K562 (cell line): ENCODE measurements at regions not wholly inside any gene's neighbourhood (a gene's known extent, or its start where the extent isn't known, plus 50 kb on each side); places are given as distances from the start of the nearest gene placed in this dataset.

Source experiments
- ATAC-seq: fragments of 200-7000 bp; cut with Tn5 transposase; 3 replicates; pipeline ENCODE4 v1.9.1; 2020; ENCODE audit warnings: moderate library complexity
- BruUV-seq: library from RNA; stranded (reverse); fragments of 400-500 nt; replicated peaks from 2 replicates; lab custom pipeline; 2021; lab: Mats Ljungman, UMichigan
- CTCF ChIA-PET: fragments of 300-600 bp; formaldehyde crosslinking; extraction: SDS; loops from one replicate; lab custom pipeline; 2021; ENCODE audit warnings: low intra/inter-chr PET ratio; lab: Yijun Ruan, JAX
- POLR2A ChIA-PET: fragments of 300-600, 350-650 bp; sonication (Branson Sonifier 250); formaldehyde crosslinking; extraction: SDS; loops from one replicate; lab custom pipeline; 2021; ENCODE audit warnings: antibody characterized with exemption, inconsistent platforms; lab: Yijun Ruan, JAX
- DNase-seq, 4 experiments: peaks; one replicate each; pipeline versions ENCODE4 v3.0.0 to v3.0.0-alpha.2; 2011 to 2018; ENCODE audit warnings: low spot score in 3 of 4, mixed read lengths in 3 of 4; ENCODE audit errors: extremely low read depth in 1 of 4
- FAIRE-seq: peaks from 2 replicates; lab custom pipeline; 2011; peaks lifted over from hg19 to GRCh38; lab: Jason Lieb, UNC
- H2AFZ ChIP-seq: 2 replicates; pipeline ENCODE4 v1.6.0; 2011; ENCODE audit warnings: low read depth, low read length, control low read depth, inconsistent platforms
- H3K27ac ChIP-seq: fragments of 200-600 bp; 3 replicates; pipeline ENCODE4 v1.8.0; 2011; ENCODE audit warnings: low read depth, mild to moderate bottlenecking, control low read depth, inconsistent platforms, low read length, moderate library complexity, mixed read lengths; ENCODE audit errors: extremely low read depth
- H3K27me3 ChIP-seq, 2 experiments: fragments of 300-600 bp in 1 of 2; 2 replicates in 1 of 2; 3 replicates in 1 of 2; pipeline versions ENCODE4 v1.6.0 to v1.8.0; 2011; ENCODE audit warnings: inconsistent platforms in 2 of 2, low read length in 2 of 2, mild to moderate bottlenecking in 1 of 2, mixed read lengths in 1 of 2, moderate library complexity in 1 of 2; ENCODE audit not compliant: control insufficient read depth in 2 of 2, insufficient read depth in 2 of 2
- H3K36me3 ChIP-seq: fragments of 300-600 bp; 3 replicates; pipeline ENCODE4 v1.8.0; 2011; ENCODE audit warnings: mild to moderate bottlenecking, low read length, inconsistent platforms; ENCODE audit not compliant: control insufficient read depth, insufficient read depth
- H3K4me1 ChIP-seq, 2 experiments: fragments of 200-600 bp in 1 of 2; replicated peaks in 1 of 2; 2 replicates in 1 of 2; 3 replicates in 1 of 2; pipeline versions ENCODE4 v1.5.1 to v1.8.0; 2011; ENCODE audit warnings: inconsistent platforms in 2 of 2, low read length in 2 of 2, mild to moderate bottlenecking in 1 of 2, mixed read lengths in 1 of 2, moderate library complexity in 1 of 2; ENCODE audit not compliant: control insufficient read depth in 2 of 2, insufficient read depth in 2 of 2
- H3K4me2 ChIP-seq: 2 replicates; pipeline ENCODE4 v1.6.1; 2011; ENCODE audit warnings: low read length, control low read depth, inconsistent platforms, mixed read lengths; ENCODE audit not compliant: insufficient read depth
- H3K4me3 ChIP-seq: fragments of 200-600 bp; sonication (generic), shearing (Covaris generic); 2 replicates; pipeline ENCODE4 v1.5.1; 2016; ENCODE audit warnings: control low read depth, inconsistent platforms
- H3K79me2 ChIP-seq: fragments of 200-600 bp; 3 replicates; pipeline ENCODE4 v1.8.0; 2011; ENCODE audit warnings: low read length, inconsistent platforms; ENCODE audit not compliant: control insufficient read depth, insufficient read depth
- H3K9ac ChIP-seq, 2 experiments: 2 replicates each; pipeline versions ENCODE4 v1.6.0 to v1.6.1; 2011; ENCODE audit warnings: low read depth in 2 of 2, low read length in 2 of 2, control low read depth in 1 of 2, inconsistent platforms in 1 of 2, mild to moderate bottlenecking in 1 of 2, mixed read lengths in 1 of 2; ENCODE audit not compliant: insufficient read depth in 1 of 2
- H3K9me1 ChIP-seq: one replicate; pipeline ENCODE4 v1.6.0; 2011; ENCODE audit warnings: inconsistent platforms, mild to moderate bottlenecking, low read length, moderate library complexity; ENCODE audit not compliant: control insufficient read depth, insufficient read depth
- H3K9me3 ChIP-seq: replicated peaks from 2 replicates; pipeline ENCODE4 v1.5.1; 2011; ENCODE audit warnings: low read depth, low read length, inconsistent platforms; ENCODE audit not compliant: control insufficient read depth, insufficient read depth
- H4K20me1 ChIP-seq: replicated peaks from 2 replicates; pipeline ENCODE4 v1.6.1; 2011; ENCODE audit warnings: low read length, inconsistent platforms, mixed read lengths; ENCODE audit not compliant: control insufficient read depth, insufficient read depth
- BRD4 ChIP-seq: fragments of 200-600 bp; sonication (generic); IDR thresholded peaks from 2 replicates; pipeline ENCODE4 v1.6.1; 2017; ENCODE audit warnings: inconsistent platforms
- CEBPG ChIP-seq, 3 experiments: fragments of 200-800 bp in 1 of 3; sonication (Bioruptor generic) in 1 of 3; sonication (generic) in 1 of 3; formaldehyde crosslinking in 1 of 3; IDR thresholded peaks in 2 of 3; conservative IDR thresholded peaks in 1 of 3; 2 replicates each; pipeline versions ENCODE4 v1.6.1 to v1.8.0; 2016 to 2022; ENCODE audit warnings: missing compliant biosample characterization in 2 of 3, missing genetic modification characterization in 2 of 3, mild to moderate bottlenecking in 1 of 3, missing genetic modification reagents in 1 of 3
- TRIM24 ChIP-seq, 2 experiments: fragments of 450-650 bp; IDR thresholded peaks; 2 replicates each; pipeline ENCODE4 v1.6.1; 2016
- ZBTB43 ChIP-seq: sonication (generic); formaldehyde crosslinking; IDR thresholded peaks from 2 replicates; pipeline ENCODE4 v1.8.0; 2023; ENCODE audit warnings: mild to moderate bottlenecking, missing genetic modification reagents
- ZHX1 ChIP-seq: fragments of 150-350 bp; conservative IDR thresholded peaks from 2 replicates; pipeline ENCODE4 v1.6.1; 2014; ENCODE audit warnings: low read length
- ZNF134 ChIP-seq: fragments of 250-450 bp; sonication (Bioruptor Pico); conservative IDR thresholded peaks from 2 replicates; pipeline ENCODE4 v1.4.0; 2020
- ZNF324 ChIP-seq: fragments of 250-450 bp; sonication (Bioruptor Pico); IDR thresholded peaks from 2 replicates; pipeline ENCODE4 v1.4.0; 2020; ENCODE audit warnings: mild to moderate bottlenecking
- WGBS: fragments of 100-300 bp; shearing (Covaris generic); methylation state at CpG from one replicate; pipeline ENCODE4 v1.1.6; 2016; ENCODE audit warnings: low coverage, mixed read lengths; ENCODE audit not compliant: insufficient coverage; ENCODE audit errors: missing lambda C conversion rate; 5-methylcytosine and 5-hydroxymethylcytosine counted together
- in situ Hi-C: fragments of 300-500 bp; cut with MboI; formaldehyde crosslinking; loops from 4 replicates; pipeline ENCODE4 v1.15.0; 2018; ENCODE audit warnings: inconsistent platforms, mixed read lengths
- intact Hi-C: fragments of 100-400 bp; cut with micrococcal nuclease; formaldehyde crosslinking; loops from 2 replicates; pipeline ENCODE4 v1.14.2; 2022

- H3K79me2 ChIP-seq, result no peaks in the 10 kb centered on the region
- BruUV-seq, result no TSS peak
- no peaks in the 10 kb centered on the region for H3K9me1 ChIP-seq
- WGBS, result 0% methylated on average over 1 of the region's 1 CpG
- H3K27me3 ChIP-seq, result no peaks in the 10 kb centered on the region
- H3K9ac ChIP-seq, result no peak overlapping the region
- no peaks in the 10 kb centered on the region for H3K4me1 ChIP-seq
- H4K20me1 ChIP-seq, result no peaks in the 10 kb centered on the region
- no peak for FAIRE-seq
- intact Hi-C loops (no loop called here), in situ Hi-C loops (no loop called here)
- DNase-seq, result no peak
- H3K4me3 ChIP-seq, result no peak overlapping the region
- no peaks in the 10 kb centered on the region for H3K36me3 ChIP-seq
- TF ChIP-seq ZNF324 (CRISPR knock-in tag) (no peak), TRIM24 (IDR thresholded peaks at IDR 0.05) (peak in 1 of 2 experiments; percentile 19; a peak in 1 of 4 replicates), BRD4 (no peak), CEBPG (CRISPR knock-in tag; IDR thresholded peaks at IDR 0.05) (no peak), CEBPG (tag; conservative IDR thresholded peaks at IDR 0.05 in 1 of 2, IDR thresholded peaks at IDR 0.05 in 1 of 2) (peak in 1 of 2 experiments; percentile 76; a peak in 2 of 4 replicates)
- TF ChIP-seq, all 486 proteins: peak for 2
- Histone ChIP-seq H3K9me3 (no peaks in the 10 kb centered on the region), H3K27ac (no peak overlapping the region), H2AFZ (no peak overlapping the region), H3K4me2 (no peak overlapping the region)
- ChIA-PET POLR2A (interaction anchor here (0.7 kb wide), 1 partner anchor 24 kb away, joined by 3 read pairs; no protein-coding TSS in a partner anchor), CTCF (no interaction called here)
- no peak for ATAC-seq
Measured at GRCh38 chr2:201538025-201538424, 86.5 kb downstream of the STRADB start.

- FAIRE-seq (no peak), DNase-seq (no peak), ATAC-seq (no peak)
- Histone ChIP-seq H2AFZ (no peak overlapping the region), H3K27me3 (no peaks in the 10 kb centered on the region), H3K79me2 (no peaks in the 10 kb centered on the region), H3K4me1 (no peaks in the 10 kb centered on the region), H3K36me3 (no peaks in the 10 kb centered on the region), H3K27ac (no peak overlapping the region), H3K9ac (no peak overlapping the region), H4K20me1 (no peaks in the 10 kb centered on the region), H3K4me2 (no peak overlapping the region), H3K9me1 (no peaks in the 10 kb centered on the region), H3K4me3 (no peak overlapping the region), H3K9me3 (no peaks in the 10 kb centered on the region)
- intact Hi-C loops, result no loop called here
- ChIA-PET CTCF (no interaction called here), POLR2A (no interaction called here)
- no peak for TF ChIP-seq ZBTB43
- no peak for TF ChIP-seq ZHX1
- no peak for TF ChIP-seq ZNF134 (CRISPR knock-in tag)
- BruUV-seq, result no TSS peak
- in situ Hi-C loops, result no loop called here
- 0% methylated on average over 1 of the region's 1 CpG for WGBS
Measured at GRCh38 chr2:201536754-201537153, 85.2 kb downstream of the STRADB start.
